Heart right ventricle (tissue), 16 donors: ENCODE measurements at regions not wholly inside any gene's neighbourhood (a gene's known extent, or its start where the extent isn't known, plus 50 kb on each side); places are given as distances from the start of the nearest gene placed in this dataset.

Source experiments
- ATAC-seq, 8 donors: fragments of 200-7000 bp; cut with Tn5 transposase; one replicate each; pipeline ENCODE4 v1.9.1; 2020; ENCODE audit warnings: mild to moderate bottlenecking in 8 of 8, moderate library complexity in 8 of 8, moderate number of reproducible peaks in 1 of 8
- DNase-seq, 2 donors: peaks; one replicate each; pipeline ENCODE4 v3.0.0-alpha.2; 2020
- H3K27ac ChIP-seq, 10 donors: fragments of 200-600 bp; sonication (generic) in 2 of 10; one replicate each; pipeline versions ENCODE4 v1.5.0 to v1.8.0; 2020 to 2022; ENCODE audit warnings: mild to moderate bottlenecking in 3 of 10
- H3K27me3 ChIP-seq, 7 donors: fragments of 200-600 bp; one replicate each; pipeline ENCODE4 v1.8.0; 2021 to 2022; ENCODE audit warnings: mild to moderate bottlenecking in 2 of 7
- H3K36me3 ChIP-seq, 9 donors: fragments of 200-600 bp; sonication (generic) in 1 of 9; one replicate each; pipeline versions ENCODE4 v1.5.0 to v1.8.0; 2020 to 2022; ENCODE audit warnings: mild to moderate bottlenecking in 2 of 9
- H3K4me1 ChIP-seq, 9 donors: fragments of 200-600 bp; sonication (generic) in 1 of 9; one replicate each; pipeline versions ENCODE4 v1.5.0 to v1.8.0; 2020 to 2022; ENCODE audit warnings: mild to moderate bottlenecking in 4 of 9
- H3K4me3 ChIP-seq, 10 donors: fragments of 200-600 bp; sonication (generic) in 2 of 10; one replicate each; pipeline versions ENCODE4 v1.5.0 to v1.8.0; 2020 to 2022; ENCODE audit warnings: mild to moderate bottlenecking in 7 of 10, moderate library complexity in 2 of 10
- H3K9me3 ChIP-seq, 11 donors: fragments of 200-600 bp in 10 of 11; sonication (generic) in 2 of 11; one replicate each; pipeline versions ENCODE4 v1.5.0 to v1.8.0; 2013 to 2022; ENCODE audit warnings: mild to moderate bottlenecking in 2 of 11, control low read depth in 1 of 11, moderate library complexity in 1 of 11
- WGBS, 2 donors: extraction: QIAGEN DNeasy Blood & Tissue Kit; methylation state at CpG; one replicate each; pipeline ENCODE4 v1.1.7; 2013; ENCODE audit warnings: inconsistent platforms in 1 of 2; 5-methylcytosine and 5-hydroxymethylcytosine counted together
- intact Hi-C, 10 donors: fragments of 100-400 bp; cut with DNase I; formaldehyde crosslinking; loops; one replicate each; pipeline versions ENCODE4 v1.11.1 to v1.14.2; 2022
- TF ChIP-seq, protein P1 (sequence below), 9 donors: fragments of 200-600 bp; sonication (generic) in 2 of 9; IDR thresholded peaks; one replicate each; pipeline versions ENCODE4 v1.5.0 to v1.8.0; 2021 to 2022; ENCODE audit warnings: antibody characterized with exemption in 9 of 9, mild to moderate bottlenecking in 5 of 9, moderate library complexity in 1 of 9
- donor health status: Arrhythmogenic right ventricular cardiomyopathy.
- donor health status: ischemic (EF 13 %, LVEDD 7.1; RV severe dilation, severe dysfunction).
- donor health status: healthy with polysubstance abuse.
- donor health status: DM: no; HTN: yes; CAD: no.
- donor health status: DM: no; HTN: no; CAD: no.
- donor health status: ischemic (EF 25% LVEDD 6.9; RV normal size, moderate dysfunction).
- donor health status: ischemic (EF 25% LVEDD 5.7; RV mildly dilated, moderate dysfunction).
- donor health status: healthy.
- donor health status: DM: yes; HTN: yes; CAD: no.
- donor health status: Ischemic cardiomyopathy.
- donor health status: ischemic (EF 35%, LVEDD 5.7; RV mildly dilated, moderate dysfunction).
- donor health status: nonischemic (EF 11% LVEDD 7.7; RV severe dilation, severe dysfunction).
- donor health status: DM: yes; HTN: yes; CAD: no.
- donor health status: PGD.
- donor health status: ischemic (EF 29% LVEDD 5.4; RV normal size, mild dysfunction).
- donor health status: nonischemic (EF 23%, LVEDD 6.1; RV moderate dilation, normal function).

GRCh38 chr15:66644000-66644787, 57.8 kb upstream of the SMAD6 start:
- H3K27ac ChIP-seq = peak overlapping the region; percentile 21 to 86 (median 63)
- no peak overlapping the region for H3K4me3 ChIP-seq
- 64 to 65% methylated on average over 13 of the region's 13 CpGs for WGBS, 2 donors
- ATAC-seq (peak in 4 of 8 donors; percentile 4 to 32 (median 14)), DNase-seq (no peak)
- intact Hi-C loops = no loop called here
- H3K4me1 ChIP-seq = peaks cover 16 to 61% (median 36%) of the 10 kb centered on the region in 9 donors
- H3K36me3 ChIP-seq = no peaks in the 10 kb centered on the region
- TF ChIP-seq, protein P1, sequence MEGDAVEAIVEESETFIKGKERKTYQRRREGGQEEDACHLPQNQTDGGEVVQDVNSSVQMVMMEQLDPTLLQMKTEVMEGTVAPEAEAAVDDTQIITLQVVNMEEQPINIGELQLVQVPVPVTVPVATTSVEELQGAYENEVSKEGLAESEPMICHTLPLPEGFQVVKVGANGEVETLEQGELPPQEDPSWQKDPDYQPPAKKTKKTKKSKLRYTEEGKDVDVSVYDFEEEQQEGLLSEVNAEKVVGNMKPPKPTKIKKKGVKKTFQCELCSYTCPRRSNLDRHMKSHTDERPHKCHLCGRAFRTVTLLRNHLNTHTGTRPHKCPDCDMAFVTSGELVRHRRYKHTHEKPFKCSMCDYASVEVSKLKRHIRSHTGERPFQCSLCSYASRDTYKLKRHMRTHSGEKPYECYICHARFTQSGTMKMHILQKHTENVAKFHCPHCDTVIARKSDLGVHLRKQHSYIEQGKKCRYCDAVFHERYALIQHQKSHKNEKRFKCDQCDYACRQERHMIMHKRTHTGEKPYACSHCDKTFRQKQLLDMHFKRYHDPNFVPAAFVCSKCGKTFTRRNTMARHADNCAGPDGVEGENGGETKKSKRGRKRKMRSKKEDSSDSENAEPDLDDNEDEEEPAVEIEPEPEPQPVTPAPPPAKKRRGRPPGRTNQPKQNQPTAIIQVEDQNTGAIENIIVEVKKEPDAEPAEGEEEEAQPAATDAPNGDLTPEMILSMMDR (IDR thresholded peaks at IDR 0.05) = no peak
- no peaks in the 10 kb centered on the region for H3K9me3 ChIP-seq
- no peaks in the 10 kb centered on the region for H3K27me3 ChIP-seq

- H3K4me3 ChIP-seq = no peak overlapping the region
- no peak for DNase-seq
- ATAC-seq = peak in 1 of 8 donors; percentile 10
- TF ChIP-seq, protein P1 (IDR thresholded peaks at IDR 0.05) = no peak
- intact Hi-C loops = loop anchor here in 1 of 10 donors (5.0 kb wide), 1 partner anchor 57 kb away; the partner anchor contains the start of gene SMAD6
- no peaks in the 10 kb centered on the region for H3K27me3 ChIP-seq
- no peaks in the 10 kb centered on the region for H3K36me3 ChIP-seq
- 39 to 50% methylated on average over 5 of the region's 5 CpGs for WGBS, 2 donors
- H3K9me3 ChIP-seq = no peaks in the 10 kb centered on the region
- H3K27ac ChIP-seq = peak overlapping the region in 9 of 10 donors; percentile 15 to 86 (median 64)
- peaks cover 17 to 67% (median 36%) of the 10 kb centered on the region in 9 donors for H3K4me1 ChIP-seq
Observed at GRCh38 chr15:66644869-66645268, 57.2 kb upstream of the SMAD6 start.

DNA sequence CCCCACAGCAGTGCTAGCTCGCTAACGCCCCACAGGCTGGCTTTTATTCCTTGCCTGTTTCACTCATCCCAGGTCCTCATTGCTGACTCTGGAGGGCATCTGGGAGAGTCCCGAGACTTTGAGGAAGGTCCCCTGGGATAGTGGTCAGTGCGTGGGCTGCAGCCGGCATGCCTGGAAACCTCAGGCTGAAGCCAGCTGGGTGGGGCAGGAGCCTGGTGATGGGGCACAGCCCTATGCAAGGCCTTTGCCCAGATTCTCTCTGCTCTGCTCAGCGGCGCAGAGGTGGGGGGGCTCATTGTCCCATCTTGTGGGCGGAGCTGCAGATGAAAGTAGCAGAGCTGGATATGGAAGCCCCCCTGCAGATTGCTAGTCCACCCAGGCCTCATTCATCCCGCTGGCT, 55.7 kb upstream of the SMAD6 start:
- ATAC-seq (peak in 3 of 8 donors; percentile 20 to 34 (median 25)), DNase-seq (peak in 1 of 2 donors; percentile 18)
- intact Hi-C loops = loop anchor here in 1 of 10 donors (5.0 kb wide), 1 partner anchor 56 kb away; the partner anchor contains the start of gene SMAD6
- WGBS, 2 donors = 74 to 76% methylated on average over 9 of the region's 9 CpGs
- H3K9me3 ChIP-seq = no peaks in the 10 kb centered on the region
- TF ChIP-seq, protein P1 (IDR thresholded peaks at IDR 0.05) = no peak
- no peaks in the 10 kb centered on the region for H3K36me3 ChIP-seq
- peak overlapping the region in 6 of 10 donors; percentile 41 to 86 (median 78) for H3K27ac ChIP-seq
- peaks cover 19 to 76% (median 41%) of the 10 kb centered on the region in 9 donors for H3K4me1 ChIP-seq
- no peak overlapping the region for H3K4me3 ChIP-seq
- H3K27me3 ChIP-seq = no peaks in the 10 kb centered on the region

DNA sequence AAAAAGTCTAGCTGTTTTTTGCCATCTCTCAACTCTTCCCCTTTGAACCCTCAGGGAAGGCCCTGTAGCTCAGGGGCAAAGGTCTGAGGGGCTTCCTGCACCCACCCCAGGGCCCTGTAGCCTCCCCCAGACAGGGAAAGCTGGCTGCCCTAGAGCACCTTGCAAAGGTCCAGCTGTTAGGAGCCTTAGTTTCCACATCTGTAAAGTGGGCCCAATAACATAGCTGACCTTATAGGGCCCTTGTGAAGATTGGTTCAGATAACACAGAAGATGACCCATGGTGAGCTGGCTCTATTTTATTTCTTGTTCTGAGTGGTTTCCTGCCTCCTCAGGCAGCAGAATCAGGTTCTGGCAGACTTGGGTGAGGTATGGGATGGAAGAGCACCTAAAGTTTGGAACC, 55.2 kb upstream of the SMAD6 start:
- TF ChIP-seq, protein P1 (IDR thresholded peaks at IDR 0.05) = no peak
- ATAC-seq = peak in 1 of 8 donors; percentile 1
- Histone ChIP-seq H3K27me3 (no peaks in the 10 kb centered on the region), H3K27ac (peak overlapping the region; percentile 41 to 86 (median 70)), H3K4me1 (peaks cover 19 to 75% (median 41%) of the 10 kb centered on the region in 9 donors), H3K4me3 (no peak overlapping the region), H3K36me3 (no peaks in the 10 kb centered on the region), H3K9me3 (no peaks in the 10 kb centered on the region)
- intact Hi-C loops = loop anchor here in 1 of 10 donors (5.0 kb wide), 1 partner anchor 56 kb away; the partner anchor contains the start of gene SMAD6
- no peak for DNase-seq
